ENCODE measurements at regions not wholly inside any gene's neighbourhood (a gene's known extent, or its start where the extent isn't known, plus 50 kb on each side); places are given as distances from the start of the nearest gene placed in this dataset.
"Not testable (repeated sequence)": the region's sequence is repeated elsewhere in the genome, so short reads cannot be mapped to it uniquely, and the experiment has no call there.

DNA sequence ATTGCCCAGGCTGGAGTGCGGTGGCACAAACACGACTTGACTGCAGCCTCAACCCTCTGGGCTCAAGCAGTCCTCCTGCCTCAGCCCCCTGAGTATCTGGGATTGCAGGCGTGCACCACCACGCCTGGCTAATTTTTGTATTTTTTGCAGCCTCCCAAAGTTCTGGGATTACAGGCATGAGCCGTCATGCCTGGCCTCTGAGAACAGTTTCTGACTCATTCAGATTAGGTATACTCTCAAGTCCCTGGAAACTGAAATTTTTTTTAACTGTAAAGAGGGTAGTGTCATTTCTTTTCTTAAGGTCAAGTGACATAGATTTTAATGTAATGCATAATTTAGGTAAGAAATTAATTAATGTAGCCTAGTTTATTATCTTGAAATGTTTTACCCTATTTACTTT is 104.7 kb downstream of the SEPTIN7 start:
- no peak overlapping the region for H3K27ac ChIP-seq (ENCODE audit: low read depth in 1 of 2, low read length in 1 of 2)
- 84% methylated on average over 5 of the region's 5 CpGs for WGBS
- peaks cover 0 to 14% of the 10 kb centered on the region in 2 donors for H3K36me3 ChIP-seq (ENCODE audit: control insufficient read depth in 2 of 2, insufficient read depth in 2 of 2, low read length in 1 of 2)

GRCh38 chr7:35906191-35906908 is 105.5 kb downstream of the SEPTIN7 start:
- Histone ChIP-seq H3K27ac (ENCODE audit: low read depth in 1 of 2, low read length in 1 of 2) (no peak overlapping the region), H3K27me3 (ENCODE audit: control insufficient read depth in 2 of 2, insufficient read depth in 1 of 2, low read length in 1 of 2) (no peaks in the 10 kb centered on the region), H3K4me3 (ENCODE audit: low read length in 2 of 2) (no peak overlapping the region), H3K36me3 (ENCODE audit: control insufficient read depth in 2 of 2, insufficient read depth in 2 of 2, low read length in 1 of 2) (peaks cover 0 to 14% of the 10 kb centered on the region in 2 donors), H3K9me3 (ENCODE audit: control insufficient read depth in 2 of 2, insufficient read depth in 1 of 2, low read length in 1 of 2) (no peaks in the 10 kb centered on the region), H3K4me1 (ENCODE audit: control insufficient read depth in 2 of 2, insufficient read depth in 2 of 2, low read length in 2 of 2) (peaks cover 3 to 7% of the 10 kb centered on the region in 2 donors)
- whole genome bisulfite sequencing, result 61% methylated on average over 2 of the region's 2 CpGs
- DNase-seq (ENCODE audit: low read depth in 6 of 9, low spot score in 9 of 9), result peak; percentile 52 to 86 (median 77)

More for the DNA sequence above, 104.7 kb downstream of the SEPTIN7 start:
- Histone ChIP-seq H3K9me3 (ENCODE audit: control insufficient read depth in 2 of 2, insufficient read depth in 1 of 2, low read length in 1 of 2) (no peaks in the 10 kb centered on the region), H3K4me3 (ENCODE audit: low read length in 2 of 2) (no peak overlapping the region), H3K27me3 (ENCODE audit: control insufficient read depth in 2 of 2, insufficient read depth in 1 of 2, low read length in 1 of 2) (no peaks in the 10 kb centered on the region), H3K4me1 (ENCODE audit: control insufficient read depth in 2 of 2, insufficient read depth in 2 of 2, low read length in 2 of 2) (peaks cover 3 to 7% of the 10 kb centered on the region in 2 donors)
- DNase-seq (ENCODE audit: low read depth in 6 of 9, low spot score in 9 of 9), result no peak

- peak in 1 of 9 donors; percentile 16 for DNase-seq (ENCODE audit: low read depth in 6 of 9, low spot score in 9 of 9)
- Histone ChIP-seq H3K9me3 (ENCODE audit: control insufficient read depth in 2 of 2, insufficient read depth in 1 of 2, low read length in 1 of 2) (peaks cover 0 to 4% of the 10 kb centered on the region in 2 donors), H3K27ac (ENCODE audit: low read depth in 1 of 2, low read length in 1 of 2) (no peak overlapping the region), H3K27me3 (ENCODE audit: control insufficient read depth in 2 of 2, insufficient read depth in 1 of 2, low read length in 1 of 2) (no peaks in the 10 kb centered on the region), H3K36me3 (ENCODE audit: control insufficient read depth in 2 of 2, insufficient read depth in 2 of 2, low read length in 1 of 2) (peaks cover 0 to 2% of the 10 kb centered on the region in 2 donors), H3K4me1 (ENCODE audit: control insufficient read depth in 2 of 2, insufficient read depth in 2 of 2, low read length in 2 of 2) (peaks cover 3 to 7% of the 10 kb centered on the region in 2 donors), H3K4me3 (ENCODE audit: low read length in 2 of 2) (no peak overlapping the region)
- WGBS, result 79% methylated on average over 11 of the region's 11 CpGs
These were observed 107.7 kb downstream of the SEPTIN7 start for GRCh38 chr7:35908331-35909216.

DNA sequence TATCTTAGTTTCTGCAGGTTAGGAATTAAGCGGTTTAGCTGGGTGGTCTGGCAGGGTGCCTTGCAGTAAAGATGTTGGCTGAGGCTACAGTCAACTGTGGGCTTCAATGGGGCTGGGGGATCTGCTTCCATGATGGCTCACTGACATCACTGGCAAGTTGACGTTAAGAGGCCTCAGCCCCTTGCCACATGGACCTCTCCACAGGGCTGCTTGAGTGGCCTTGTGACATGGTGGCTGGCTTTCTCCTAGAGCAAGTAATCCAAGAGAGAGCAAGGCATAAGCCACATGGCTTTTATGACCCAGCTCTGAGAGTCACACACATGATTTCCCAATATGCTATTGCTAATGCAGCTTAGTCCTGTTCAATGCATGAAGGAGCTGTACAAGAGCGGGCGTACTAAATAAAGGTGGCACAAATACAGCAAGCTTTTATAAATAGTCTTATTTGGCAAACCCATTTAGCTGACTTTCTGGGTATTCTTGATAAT is 109.1 kb downstream of the SEPTIN7 start:
- no peaks in the 10 kb centered on the region for H3K27me3 ChIP-seq (ENCODE audit: control insufficient read depth in 2 of 2, insufficient read depth in 1 of 2, low read length in 1 of 2)

DNA sequence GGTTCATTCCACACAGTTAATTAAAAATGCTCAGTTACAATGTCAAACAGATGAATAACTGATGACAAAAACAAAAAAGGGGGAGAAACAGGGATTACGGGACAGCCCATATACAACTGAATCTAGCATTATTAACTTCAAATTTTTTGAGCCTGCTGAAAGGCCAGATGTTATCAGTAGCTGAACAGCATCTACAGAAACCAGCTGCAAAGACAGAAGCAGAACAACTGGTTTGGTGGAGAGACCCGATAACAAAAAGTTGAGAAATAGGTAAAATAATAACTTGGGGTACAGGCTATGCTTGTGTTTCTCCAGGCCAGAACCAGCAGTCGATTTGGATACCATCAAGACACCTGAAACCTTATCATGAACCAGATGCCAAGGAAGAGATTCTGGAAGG is 109.8 kb downstream of the SEPTIN7 start:
- DNase-seq (ENCODE audit: low read depth in 6 of 9, low spot score in 9 of 9); H3K27me3 ChIP-seq (ENCODE audit: control insufficient read depth in 2 of 2, insufficient read depth in 1 of 2, low read length in 1 of 2); H3K9me3 ChIP-seq (ENCODE audit: control insufficient read depth in 2 of 2, insufficient read depth in 1 of 2, low read length in 1 of 2); H3K27ac ChIP-seq (ENCODE audit: low read depth in 1 of 2, low read length in 1 of 2); H3K4me1 ChIP-seq (ENCODE audit: control insufficient read depth in 2 of 2, insufficient read depth in 2 of 2, low read length in 2 of 2); H3K36me3 ChIP-seq (ENCODE audit: control insufficient read depth in 2 of 2, insufficient read depth in 2 of 2, low read length in 1 of 2); H3K4me3 ChIP-seq (ENCODE audit: low read length in 2 of 2): not testable (repeated sequence)
- 98% methylated on average over 3 of the region's 3 CpGs for WGBS

More for the DNA sequence above, 109.1 kb downstream of the SEPTIN7 start:
- 99% methylated on average over 4 of the region's 4 CpGs for WGBS
- no peak for DNase-seq (ENCODE audit: low read depth in 6 of 9, low spot score in 9 of 9)
- peaks cover 3 to 7% of the 10 kb centered on the region in 2 donors for H3K4me1 ChIP-seq (ENCODE audit: control insufficient read depth in 2 of 2, insufficient read depth in 2 of 2, low read length in 2 of 2)
- no peak overlapping the region for H3K27ac ChIP-seq (ENCODE audit: low read depth in 1 of 2, low read length in 1 of 2)
- H3K36me3 ChIP-seq (ENCODE audit: control insufficient read depth in 2 of 2, insufficient read depth in 2 of 2, low read length in 1 of 2), result no peaks in the 10 kb centered on the region
- peaks cover 0 to 4% of the 10 kb centered on the region in 2 donors for H3K9me3 ChIP-seq (ENCODE audit: control insufficient read depth in 2 of 2, insufficient read depth in 1 of 2, low read length in 1 of 2)
- H3K4me3 ChIP-seq (ENCODE audit: low read length in 2 of 2), result no peak overlapping the region

DNA sequence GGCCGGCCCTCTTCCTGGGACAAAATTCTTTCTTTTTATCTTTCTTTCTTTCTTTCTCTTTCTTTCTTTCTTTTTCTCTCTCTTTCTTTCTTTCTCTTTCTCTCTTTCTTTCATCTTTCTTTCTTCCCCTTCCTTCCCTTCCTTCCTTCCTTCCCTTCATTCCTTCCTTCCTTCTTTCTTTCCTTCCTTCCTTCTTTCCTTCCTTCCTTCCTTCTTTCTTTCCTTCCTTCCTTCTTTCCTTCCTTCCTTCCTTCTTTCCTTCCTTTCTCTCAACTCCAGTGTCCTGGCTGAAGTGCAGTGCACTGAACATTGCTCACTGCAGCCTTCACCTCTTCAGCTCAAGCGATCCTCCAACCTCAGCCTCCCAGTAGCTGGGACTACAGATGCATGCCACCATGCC is 112.5 kb downstream of the SEPTIN7 start:
- WGBS, result 98% methylated on average over 2 of the region's 2 CpGs
- H3K27ac ChIP-seq (ENCODE audit: low read depth in 1 of 2, low read length in 1 of 2); H3K4me1 ChIP-seq (ENCODE audit: control insufficient read depth in 2 of 2, insufficient read depth in 2 of 2, low read length in 2 of 2); H3K4me3 ChIP-seq (ENCODE audit: low read length in 2 of 2); H3K27me3 ChIP-seq (ENCODE audit: control insufficient read depth in 2 of 2, insufficient read depth in 1 of 2, low read length in 1 of 2); DNase-seq (ENCODE audit: low read depth in 6 of 9, low spot score in 9 of 9); H3K36me3 ChIP-seq (ENCODE audit: control insufficient read depth in 2 of 2, insufficient read depth in 2 of 2, low read length in 1 of 2); H3K9me3 ChIP-seq (ENCODE audit: control insufficient read depth in 2 of 2, insufficient read depth in 1 of 2, low read length in 1 of 2): not testable (repeated sequence)

DNA sequence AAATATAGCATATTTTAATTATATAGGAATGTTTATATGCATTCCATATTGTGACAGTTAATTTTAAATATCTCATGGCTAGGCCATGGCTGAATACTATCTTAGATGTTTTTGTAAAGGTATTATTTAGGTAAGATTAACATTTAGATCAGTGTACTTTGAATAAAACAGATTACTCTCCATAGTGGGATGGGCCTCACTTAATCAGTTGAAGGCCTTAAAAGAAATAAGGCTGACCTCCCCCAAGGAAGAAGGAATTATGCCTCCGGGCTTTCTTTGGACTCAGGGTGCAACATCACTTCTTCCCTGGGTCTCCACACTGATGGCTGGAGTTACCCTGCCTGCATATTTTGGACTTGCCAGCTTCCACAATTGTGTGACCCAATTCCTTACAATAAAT is 113.4 kb downstream of the SEPTIN7 start:
- WGBS, result 98% methylated on average over 1 of the region's 1 CpG
- not testable (repeated sequence) for H3K4me3 ChIP-seq (ENCODE audit: low read length in 2 of 2); H3K36me3 ChIP-seq (ENCODE audit: control insufficient read depth in 2 of 2, insufficient read depth in 2 of 2, low read length in 1 of 2); H3K4me1 ChIP-seq (ENCODE audit: control insufficient read depth in 2 of 2, insufficient read depth in 2 of 2, low read length in 2 of 2); H3K27me3 ChIP-seq (ENCODE audit: control insufficient read depth in 2 of 2, insufficient read depth in 1 of 2, low read length in 1 of 2); H3K27ac ChIP-seq (ENCODE audit: low read depth in 1 of 2, low read length in 1 of 2); H3K9me3 ChIP-seq (ENCODE audit: control insufficient read depth in 2 of 2, insufficient read depth in 1 of 2, low read length in 1 of 2); DNase-seq (ENCODE audit: low read depth in 6 of 9, low spot score in 9 of 9)

DNA sequence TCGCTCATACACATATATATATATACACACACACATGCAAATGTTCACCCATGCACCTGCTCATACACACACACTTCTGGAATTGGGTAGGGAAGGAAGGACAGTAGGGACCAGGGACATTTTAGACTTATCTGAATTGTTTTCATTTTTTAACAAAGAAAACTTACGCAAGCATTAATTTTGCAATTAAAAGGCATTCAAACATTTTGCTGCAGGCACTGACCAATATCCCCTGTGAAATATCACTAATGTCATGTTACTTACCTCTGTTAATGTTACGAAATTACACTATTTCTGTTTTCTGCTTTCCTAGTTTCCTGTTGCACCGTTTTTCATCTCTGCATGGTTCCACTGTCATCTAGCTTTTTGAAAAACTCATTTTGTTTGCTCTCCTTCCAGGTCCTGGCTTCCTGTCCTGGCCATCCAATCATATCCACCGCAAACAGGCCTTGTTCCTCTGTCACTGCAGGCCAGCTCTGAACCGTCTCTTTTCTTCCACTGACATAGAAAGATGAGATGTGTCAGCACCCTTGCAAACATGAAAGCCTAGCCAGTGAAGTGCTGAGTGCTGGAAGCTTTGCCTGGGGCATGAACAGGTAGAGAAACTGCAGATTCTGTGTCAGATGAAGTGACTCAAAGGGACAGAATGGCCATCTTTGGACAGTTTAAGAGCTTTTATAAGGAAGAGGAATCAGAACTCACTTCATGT is 114.5 kb downstream of the SEPTIN7 start:
- DNase-seq (ENCODE audit: low read depth in 6 of 9, low spot score in 9 of 9); H3K36me3 ChIP-seq (ENCODE audit: control insufficient read depth in 2 of 2, insufficient read depth in 2 of 2, low read length in 1 of 2); H3K27ac ChIP-seq (ENCODE audit: low read depth in 1 of 2, low read length in 1 of 2); H3K9me3 ChIP-seq (ENCODE audit: control insufficient read depth in 2 of 2, insufficient read depth in 1 of 2, low read length in 1 of 2); H3K4me1 ChIP-seq (ENCODE audit: control insufficient read depth in 2 of 2, insufficient read depth in 2 of 2, low read length in 2 of 2); H3K4me3 ChIP-seq (ENCODE audit: low read length in 2 of 2); H3K27me3 ChIP-seq (ENCODE audit: control insufficient read depth in 2 of 2, insufficient read depth in 1 of 2, low read length in 1 of 2): not testable (repeated sequence)
- 83% methylated on average over 6 of the region's 6 CpGs for WGBS
